SU-DHL-6 (cell line): ENCODE measurements at regions not wholly inside any gene's neighbourhood (a gene's known extent, or its start where the extent isn't known, plus 50 kb on each side); places are given as distances from the start of the nearest gene placed in this dataset.

ENCODE experiments used
- H2AFZ ChIP-seq: fragments of 200-600 bp; sonication (generic); 2 replicates; pipeline ENCODE4 v1.6.1; 2014; ENCODE audit warnings: low read depth, mild to moderate bottlenecking, moderate library complexity, mixed read lengths, antibody characterized with exemption, low read length; ENCODE audit not compliant: severe bottlenecking
- H3F3A ChIP-seq: fragments of 200-600 bp; shearing (Covaris generic); 2 replicates; pipeline ENCODE4 v1.6.0; 2016; ENCODE audit warnings: antibody characterized with exemption, mild to moderate bottlenecking; ENCODE audit not compliant: insufficient read depth
- H3K27ac ChIP-seq: fragments of 200-600 bp; sonication (generic); 2 replicates; pipeline ENCODE4 v1.5.1; 2016; ENCODE audit warnings: low read depth, mild to moderate bottlenecking, low read length, moderate library complexity, mixed read lengths
- H3K27me3 ChIP-seq: fragments of 200-600 bp; sonication (generic), shearing (Covaris generic); 2 replicates; pipeline ENCODE4 v1.6.0; 2014; ENCODE audit warnings: mild to moderate bottlenecking, low read length
- H3K36me3 ChIP-seq: fragments of 200-600 bp; sonication (generic); 2 replicates; pipeline ENCODE4 v1.6.1; 2014; ENCODE audit warnings: mild to moderate bottlenecking, low read length, mixed read lengths
- H3K4me2 ChIP-seq: fragments of 300-600, 200-600 bp; shearing (Covaris generic), sonication (generic); 2 replicates; pipeline ENCODE4 v1.6.0; 2014; ENCODE audit warnings: low read length, low read depth, mild to moderate bottlenecking; ENCODE audit not compliant: poor library complexity, severe bottlenecking
- H3K4me3 ChIP-seq: fragments of 200-600 bp; sonication (generic); 2 replicates; pipeline ENCODE4 v1.5.1; 2014; ENCODE audit warnings: antibody characterized with exemption, low read length, mild to moderate bottlenecking, mixed read lengths; ENCODE audit not compliant: insufficient read depth, poor library complexity, severe bottlenecking
- H3K79me2 ChIP-seq: fragments of 200-600 bp; sonication (generic); 2 replicates; pipeline ENCODE4 v1.6.1; 2014; ENCODE audit warnings: mild to moderate bottlenecking, low read length, moderate library complexity; ENCODE audit not compliant: insufficient read depth
- H3K9ac ChIP-seq: fragments of 200-600 bp; sonication (generic); 2 replicates; pipeline ENCODE4 v1.7.0; 2014; ENCODE audit warnings: mild to moderate bottlenecking, low read length
- H3K9me2 ChIP-seq: fragments of 200-600 bp; sonication (generic); replicated peaks from 2 replicates; pipeline ENCODE4 v1.6.1; 2014; ENCODE audit warnings: low read length; ENCODE audit not compliant: insufficient read depth
- H3K9me3 ChIP-seq: fragments of 200-600 bp; sonication (generic); 2 replicates; pipeline ENCODE4 v1.6.1; 2014; ENCODE audit warnings: low read length, mixed read lengths; ENCODE audit not compliant: insufficient read depth
- H4K20me1 ChIP-seq: fragments of 200-600 bp; sonication (generic); 2 replicates; pipeline ENCODE4 v1.6.1; 2014; ENCODE audit warnings: low read depth, mild to moderate bottlenecking, antibody characterized with exemption, low read length, moderate library complexity, mixed read lengths
- EZH2phosphoT487 ChIP-seq: fragments of 200-600 bp; sonication (generic), shearing (Covaris generic); conservative IDR thresholded peaks from 2 replicates; pipeline ENCODE4 v1.6.1; 2018; ENCODE audit warnings: mild to moderate bottlenecking, antibody characterized with exemption, low read length, moderate library complexity, mixed read lengths
- TF ChIP-seq, protein P1 (sequence below): fragments of 200-600 bp; sonication (generic); IDR thresholded peaks from one replicate; pipeline ENCODE4 v1.5.1; 2017; ENCODE audit warnings: antibody characterized with exemption, mild to moderate bottlenecking, low read length, moderate library complexity; ENCODE audit not compliant: insufficient read depth, poor library complexity, severe bottlenecking

DNA sequence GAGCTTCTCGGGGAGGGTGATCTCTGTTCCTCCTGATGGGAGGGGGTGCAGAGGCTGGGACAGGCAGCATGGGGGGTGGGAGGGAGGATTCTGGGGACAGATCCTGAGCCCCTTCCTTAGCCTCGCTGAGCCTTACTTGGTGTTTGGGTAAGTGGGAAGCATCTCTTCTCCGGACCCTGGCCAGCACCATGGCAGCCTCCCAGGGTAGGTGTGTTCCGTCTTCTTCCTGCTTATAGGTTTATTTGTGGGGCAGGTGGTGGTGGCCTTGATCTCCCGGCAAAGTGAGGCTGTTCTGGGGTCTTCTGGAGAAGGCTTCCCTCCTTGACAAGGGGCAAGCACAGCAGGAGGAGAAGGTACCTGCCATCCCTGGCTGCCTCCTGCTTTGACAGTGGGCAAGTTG is 226.9 kb downstream of the GLRX3 start:
- no peaks in the 10 kb centered on the region for H3K79me2 ChIP-seq

DNA sequence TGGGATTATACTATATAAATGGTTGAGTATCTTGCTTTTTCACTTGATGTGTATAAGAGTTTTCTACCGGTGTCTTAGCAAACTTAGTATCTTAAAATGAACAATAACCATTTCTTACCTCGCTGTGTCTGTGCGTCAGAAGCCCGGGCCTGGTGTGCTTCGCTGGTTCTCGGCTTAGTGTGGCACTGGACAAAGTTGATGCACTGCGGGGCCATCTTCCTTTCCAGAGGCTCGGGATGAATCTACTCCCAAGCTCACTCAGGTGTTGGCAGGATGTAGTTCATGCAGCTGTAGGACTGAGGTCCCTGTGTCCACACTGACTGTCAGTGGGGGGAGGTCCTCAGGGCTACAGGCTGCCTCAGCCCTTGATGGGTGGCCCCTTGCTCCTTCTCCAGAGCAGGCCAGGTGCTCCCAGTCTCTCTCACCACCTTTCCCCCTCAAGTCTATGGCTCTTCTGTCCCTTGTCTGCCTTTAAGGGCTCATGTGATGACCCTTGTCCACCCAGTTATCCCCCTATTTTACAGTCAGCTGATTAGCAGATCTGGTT is 227.8 kb downstream of the GLRX3 start:
- H3K9me2 ChIP-seq: no peaks in the 10 kb centered on the region
- no peaks in the 10 kb centered on the region for H3K79me2 ChIP-seq
- H2AFZ ChIP-seq: no peak overlapping the region
- no peaks in the 10 kb centered on the region for H3K36me3 ChIP-seq
- H3F3A ChIP-seq: no peaks in the 10 kb centered on the region
- H3K9ac ChIP-seq: no peak overlapping the region
- no peak overlapping the region for H3K4me2 ChIP-seq
- TF ChIP-seq, protein P1, sequence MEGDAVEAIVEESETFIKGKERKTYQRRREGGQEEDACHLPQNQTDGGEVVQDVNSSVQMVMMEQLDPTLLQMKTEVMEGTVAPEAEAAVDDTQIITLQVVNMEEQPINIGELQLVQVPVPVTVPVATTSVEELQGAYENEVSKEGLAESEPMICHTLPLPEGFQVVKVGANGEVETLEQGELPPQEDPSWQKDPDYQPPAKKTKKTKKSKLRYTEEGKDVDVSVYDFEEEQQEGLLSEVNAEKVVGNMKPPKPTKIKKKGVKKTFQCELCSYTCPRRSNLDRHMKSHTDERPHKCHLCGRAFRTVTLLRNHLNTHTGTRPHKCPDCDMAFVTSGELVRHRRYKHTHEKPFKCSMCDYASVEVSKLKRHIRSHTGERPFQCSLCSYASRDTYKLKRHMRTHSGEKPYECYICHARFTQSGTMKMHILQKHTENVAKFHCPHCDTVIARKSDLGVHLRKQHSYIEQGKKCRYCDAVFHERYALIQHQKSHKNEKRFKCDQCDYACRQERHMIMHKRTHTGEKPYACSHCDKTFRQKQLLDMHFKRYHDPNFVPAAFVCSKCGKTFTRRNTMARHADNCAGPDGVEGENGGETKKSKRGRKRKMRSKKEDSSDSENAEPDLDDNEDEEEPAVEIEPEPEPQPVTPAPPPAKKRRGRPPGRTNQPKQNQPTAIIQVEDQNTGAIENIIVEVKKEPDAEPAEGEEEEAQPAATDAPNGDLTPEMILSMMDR: no peak
- TF ChIP-seq EZH2phosphoT487: no peak
- H3K9me3 ChIP-seq: no peaks in the 10 kb centered on the region
- no peak overlapping the region for H3K4me3 ChIP-seq
- H3K27me3 ChIP-seq: no peaks in the 10 kb centered on the region
- H3K27ac ChIP-seq: no peak overlapping the region
- no peaks in the 10 kb centered on the region for H4K20me1 ChIP-seq

More for the DNA sequence above, 226.9 kb downstream of the GLRX3 start:
- H3K9ac ChIP-seq: no peak overlapping the region
- no peaks in the 10 kb centered on the region for H3F3A ChIP-seq
- no peaks in the 10 kb centered on the region for H3K9me3 ChIP-seq
- H3K36me3 ChIP-seq: no peaks in the 10 kb centered on the region
- no peaks in the 10 kb centered on the region for H3K27me3 ChIP-seq
- no peak overlapping the region for H3K4me2 ChIP-seq
- no peaks in the 10 kb centered on the region for H4K20me1 ChIP-seq
- no peak for TF ChIP-seq EZH2phosphoT487
- TF ChIP-seq, protein P1: no peak
- H2AFZ ChIP-seq: no peak overlapping the region
- no peaks in the 10 kb centered on the region for H3K9me2 ChIP-seq
- no peak overlapping the region for H3K4me3 ChIP-seq
- H3K27ac ChIP-seq: no peak overlapping the region

DNA sequence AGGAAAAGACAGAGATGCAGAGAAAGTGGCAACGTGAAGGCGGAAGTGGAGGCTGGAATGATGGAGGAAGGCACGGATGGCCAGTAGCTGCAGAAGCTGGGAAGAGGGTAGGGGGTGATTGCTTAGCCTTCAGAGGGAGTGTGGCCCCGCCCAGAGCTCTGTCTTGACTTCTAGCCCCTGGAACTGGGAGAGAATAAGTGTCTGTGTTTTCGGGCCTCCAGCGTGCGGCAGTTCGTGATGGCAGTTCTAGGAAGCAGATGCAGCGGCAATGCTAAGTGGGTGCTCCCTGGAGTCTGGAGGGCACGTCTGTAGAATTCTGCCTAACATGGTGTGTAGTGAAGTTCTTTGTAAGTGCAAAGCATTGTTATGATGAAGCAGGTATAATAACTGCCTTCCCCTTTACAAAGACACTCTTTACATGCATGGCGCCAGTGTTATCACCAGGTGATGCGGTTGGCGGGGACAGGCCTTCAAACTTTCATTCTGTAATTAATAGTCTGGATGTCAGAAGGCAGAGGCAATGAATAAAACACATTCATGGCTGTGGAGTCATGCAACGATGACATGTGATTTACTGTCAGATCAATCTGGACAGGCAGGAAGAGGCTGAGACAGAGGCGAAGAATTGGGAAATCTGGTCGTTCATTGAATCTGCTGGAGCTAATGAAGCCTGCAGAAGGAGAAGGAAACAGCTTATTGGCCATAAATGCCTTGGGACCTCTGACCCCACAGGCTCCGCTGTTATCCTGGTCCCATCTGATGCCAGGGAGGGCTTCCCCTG is 228.6 kb downstream of the GLRX3 start:
- TF ChIP-seq, protein P1: no peak
- TF ChIP-seq EZH2phosphoT487: no peak
- Histone ChIP-seq H3K36me3 (no peaks in the 10 kb centered on the region), H3K4me2 (no peak overlapping the region), H3F3A (no peaks in the 10 kb centered on the region), H3K4me3 (no peak overlapping the region), H3K79me2 (no peaks in the 10 kb centered on the region), H3K27ac (no peak overlapping the region), H3K27me3 (no peaks in the 10 kb centered on the region), H3K9me3 (no peaks in the 10 kb centered on the region), H2AFZ (no peak overlapping the region), H3K9me2 (no peaks in the 10 kb centered on the region), H4K20me1 (no peaks in the 10 kb centered on the region), H3K9ac (no peak overlapping the region)
